C4-2B (cell line): ENCODE measurements at regions not wholly inside any gene's neighbourhood (a gene's known extent, or its start where the extent isn't known, plus 50 kb on each side); places are given as distances from the start of the nearest gene placed in this dataset.

Source experiments
- ZFX ChIP-seq: fragments of 450-650 bp; IDR thresholded peaks from 2 replicates; pipeline ENCODE4 v1.6.1; 2017
- TF ChIP-seq, protein P1 (sequence below): fragments of 450-650 bp; conservative IDR thresholded peaks from 2 replicates; pipeline ENCODE4 v1.5.1; 2017; ENCODE audit warnings: mild to moderate bottlenecking

DNA sequence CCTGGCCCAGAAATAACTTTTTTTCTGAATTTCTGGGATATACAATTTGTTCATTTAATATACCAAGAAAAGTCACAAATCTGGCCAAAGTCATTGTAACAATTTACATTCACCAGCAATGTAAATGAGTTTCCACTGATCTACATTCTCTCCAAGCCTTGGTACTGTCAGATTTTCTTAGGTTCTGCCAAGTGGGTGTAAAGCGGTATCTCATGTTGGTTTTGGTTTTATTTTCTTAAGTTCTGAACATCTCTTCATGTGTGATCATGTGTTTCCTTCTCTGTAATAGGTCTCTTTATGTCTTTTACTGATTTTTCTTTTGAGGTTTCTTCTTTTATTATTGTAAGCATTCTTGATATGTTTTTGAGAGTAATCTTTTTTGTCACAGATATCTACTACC lies 235.6 kb upstream of the COL8A1 start:
- TF ChIP-seq, protein P1, sequence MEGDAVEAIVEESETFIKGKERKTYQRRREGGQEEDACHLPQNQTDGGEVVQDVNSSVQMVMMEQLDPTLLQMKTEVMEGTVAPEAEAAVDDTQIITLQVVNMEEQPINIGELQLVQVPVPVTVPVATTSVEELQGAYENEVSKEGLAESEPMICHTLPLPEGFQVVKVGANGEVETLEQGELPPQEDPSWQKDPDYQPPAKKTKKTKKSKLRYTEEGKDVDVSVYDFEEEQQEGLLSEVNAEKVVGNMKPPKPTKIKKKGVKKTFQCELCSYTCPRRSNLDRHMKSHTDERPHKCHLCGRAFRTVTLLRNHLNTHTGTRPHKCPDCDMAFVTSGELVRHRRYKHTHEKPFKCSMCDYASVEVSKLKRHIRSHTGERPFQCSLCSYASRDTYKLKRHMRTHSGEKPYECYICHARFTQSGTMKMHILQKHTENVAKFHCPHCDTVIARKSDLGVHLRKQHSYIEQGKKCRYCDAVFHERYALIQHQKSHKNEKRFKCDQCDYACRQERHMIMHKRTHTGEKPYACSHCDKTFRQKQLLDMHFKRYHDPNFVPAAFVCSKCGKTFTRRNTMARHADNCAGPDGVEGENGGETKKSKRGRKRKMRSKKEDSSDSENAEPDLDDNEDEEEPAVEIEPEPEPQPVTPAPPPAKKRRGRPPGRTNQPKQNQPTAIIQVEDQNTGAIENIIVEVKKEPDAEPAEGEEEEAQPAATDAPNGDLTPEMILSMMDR, result no peak
- no peak for TF ChIP-seq ZFX
